Panc1 (cell line): ENCODE measurements at regions not wholly inside any gene's neighbourhood (a gene's known extent, or its start where the extent isn't known, plus 50 kb on each side); places are given as distances from the start of the nearest gene placed in this dataset.

ENCODE experiments used
- POLR2AphosphoS5 ChIP-seq: IDR thresholded peaks from 2 replicates; pipeline ENCODE4 v1.6.1; 2012; ENCODE audit warnings: mild to moderate bottlenecking, low read depth, low read length, moderate library complexity
- TF ChIP-seq, protein P1 (sequence below): fragments of 450-650 bp; IDR thresholded peaks from 2 replicates; pipeline ENCODE4 v1.5.1; 2017; ENCODE audit warnings: mild to moderate bottlenecking

GRCh38 chr16:65725156-65725845, 603.4 kb upstream of the CDH11 start:
- TF ChIP-seq, protein P1, sequence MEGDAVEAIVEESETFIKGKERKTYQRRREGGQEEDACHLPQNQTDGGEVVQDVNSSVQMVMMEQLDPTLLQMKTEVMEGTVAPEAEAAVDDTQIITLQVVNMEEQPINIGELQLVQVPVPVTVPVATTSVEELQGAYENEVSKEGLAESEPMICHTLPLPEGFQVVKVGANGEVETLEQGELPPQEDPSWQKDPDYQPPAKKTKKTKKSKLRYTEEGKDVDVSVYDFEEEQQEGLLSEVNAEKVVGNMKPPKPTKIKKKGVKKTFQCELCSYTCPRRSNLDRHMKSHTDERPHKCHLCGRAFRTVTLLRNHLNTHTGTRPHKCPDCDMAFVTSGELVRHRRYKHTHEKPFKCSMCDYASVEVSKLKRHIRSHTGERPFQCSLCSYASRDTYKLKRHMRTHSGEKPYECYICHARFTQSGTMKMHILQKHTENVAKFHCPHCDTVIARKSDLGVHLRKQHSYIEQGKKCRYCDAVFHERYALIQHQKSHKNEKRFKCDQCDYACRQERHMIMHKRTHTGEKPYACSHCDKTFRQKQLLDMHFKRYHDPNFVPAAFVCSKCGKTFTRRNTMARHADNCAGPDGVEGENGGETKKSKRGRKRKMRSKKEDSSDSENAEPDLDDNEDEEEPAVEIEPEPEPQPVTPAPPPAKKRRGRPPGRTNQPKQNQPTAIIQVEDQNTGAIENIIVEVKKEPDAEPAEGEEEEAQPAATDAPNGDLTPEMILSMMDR: no peak
- TF ChIP-seq POLR2AphosphoS5: no peak
